KMS-11 (cell line): ENCODE measurements at regions not wholly inside any gene's neighbourhood (a gene's known extent, or its start where the extent isn't known, plus 50 kb on each side); places are given as distances from the start of the nearest gene placed in this dataset.

Experiments
- H2AFZ ChIP-seq: fragments of 200-600 bp; sonication (generic); 2 replicates; pipeline ENCODE4 v1.6.1; 2016; ENCODE audit warnings: antibody characterized with exemption, mixed run types, low read depth
- H3K27ac ChIP-seq: fragments of 200-600 bp; sonication (generic); 2 replicates; pipeline ENCODE4 v1.6.1; 2016; ENCODE audit warnings: mild to moderate bottlenecking, mixed run types
- H3K27me3 ChIP-seq: fragments of 200-600 bp; sonication (generic); 2 replicates; pipeline ENCODE4 v1.6.1; 2017; ENCODE audit warnings: mild to moderate bottlenecking, low read depth, mixed run types, moderate library complexity; ENCODE audit not compliant: insufficient read depth
- H3K36me3 ChIP-seq: fragments of 200-600 bp; sonication (generic); 2 replicates; pipeline ENCODE4 v1.6.1; 2017; ENCODE audit warnings: mild to moderate bottlenecking, mixed run types; ENCODE audit not compliant: insufficient read depth
- H3K4me1 ChIP-seq: fragments of 200-600 bp; sonication (generic); 2 replicates; pipeline ENCODE4 v1.6.1; 2016; ENCODE audit warnings: mild to moderate bottlenecking, low read depth, mixed run types; ENCODE audit not compliant: poor library complexity, severe bottlenecking
- H3K4me2 ChIP-seq: fragments of 200-600 bp; sonication (generic); 2 replicates; pipeline ENCODE4 v1.7.0; 2016; ENCODE audit warnings: mild to moderate bottlenecking, mixed run types
- H3K4me3 ChIP-seq: fragments of 200-600 bp; sonication (generic); IDR thresholded peaks from 2 replicates; pipeline ENCODE4 v1.6.1; 2017; ENCODE audit warnings: low read depth, low read length, mixed read lengths; ENCODE audit not compliant: insufficient read depth
- H3K79me2 ChIP-seq: fragments of 200-600 bp; sonication (generic); 2 replicates; pipeline ENCODE4 v1.6.1; 2016; ENCODE audit warnings: low read depth, mixed run types; ENCODE audit not compliant: insufficient read depth
- H3K9ac ChIP-seq: fragments of 200-600 bp; sonication (generic); 2 replicates; pipeline ENCODE4 v1.6.1; 2016; ENCODE audit warnings: mild to moderate bottlenecking, mixed run types
- H4K20me1 ChIP-seq: fragments of 200-600 bp; sonication (generic); 2 replicates; pipeline ENCODE4 v1.6.1; 2016; ENCODE audit warnings: mild to moderate bottlenecking, mixed run types; ENCODE audit not compliant: insufficient read depth
- TF ChIP-seq, protein P1 (sequence below): fragments of 200-600 bp; sonication (generic); conservative IDR thresholded peaks from 2 replicates; pipeline ENCODE4 v1.6.1; 2017; ENCODE audit warnings: low read depth, mild to moderate bottlenecking, antibody characterized with exemption, low read length, moderate library complexity, mixed read lengths

DNA sequence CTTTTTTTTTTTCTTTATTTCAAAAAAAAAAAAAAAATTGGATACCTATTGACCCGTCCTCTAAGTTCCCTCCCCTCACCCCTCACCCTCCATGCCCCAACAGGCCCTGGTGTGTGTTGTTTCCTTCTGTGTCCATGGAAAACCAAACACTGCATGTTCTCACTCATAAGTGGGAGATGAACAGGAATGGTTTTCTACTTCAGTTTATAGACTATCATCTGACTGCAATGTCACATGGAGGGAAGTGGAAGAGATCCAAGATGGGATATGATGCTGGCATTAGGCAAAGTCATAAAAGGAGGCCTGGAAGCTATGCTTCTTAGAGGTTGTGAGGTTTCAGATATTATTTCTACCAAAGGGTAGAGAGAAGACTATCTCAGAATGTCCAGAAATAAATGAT lies 237.5 kb downstream of the MAFB start:
- H3K4me2 ChIP-seq: no peak overlapping the region
- H3K79me2 ChIP-seq: no peaks in the 10 kb centered on the region
- no peaks in the 10 kb centered on the region for H3K27me3 ChIP-seq
- H3K27ac ChIP-seq: no peak overlapping the region
- H3K36me3 ChIP-seq: no peaks in the 10 kb centered on the region
- no peak overlapping the region for H3K4me3 ChIP-seq
- TF ChIP-seq, protein P1, sequence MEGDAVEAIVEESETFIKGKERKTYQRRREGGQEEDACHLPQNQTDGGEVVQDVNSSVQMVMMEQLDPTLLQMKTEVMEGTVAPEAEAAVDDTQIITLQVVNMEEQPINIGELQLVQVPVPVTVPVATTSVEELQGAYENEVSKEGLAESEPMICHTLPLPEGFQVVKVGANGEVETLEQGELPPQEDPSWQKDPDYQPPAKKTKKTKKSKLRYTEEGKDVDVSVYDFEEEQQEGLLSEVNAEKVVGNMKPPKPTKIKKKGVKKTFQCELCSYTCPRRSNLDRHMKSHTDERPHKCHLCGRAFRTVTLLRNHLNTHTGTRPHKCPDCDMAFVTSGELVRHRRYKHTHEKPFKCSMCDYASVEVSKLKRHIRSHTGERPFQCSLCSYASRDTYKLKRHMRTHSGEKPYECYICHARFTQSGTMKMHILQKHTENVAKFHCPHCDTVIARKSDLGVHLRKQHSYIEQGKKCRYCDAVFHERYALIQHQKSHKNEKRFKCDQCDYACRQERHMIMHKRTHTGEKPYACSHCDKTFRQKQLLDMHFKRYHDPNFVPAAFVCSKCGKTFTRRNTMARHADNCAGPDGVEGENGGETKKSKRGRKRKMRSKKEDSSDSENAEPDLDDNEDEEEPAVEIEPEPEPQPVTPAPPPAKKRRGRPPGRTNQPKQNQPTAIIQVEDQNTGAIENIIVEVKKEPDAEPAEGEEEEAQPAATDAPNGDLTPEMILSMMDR: no peak
- H4K20me1 ChIP-seq: no peaks in the 10 kb centered on the region
- H3K4me1 ChIP-seq: no peaks in the 10 kb centered on the region
- no peak overlapping the region for H3K9ac ChIP-seq
- no peak overlapping the region for H2AFZ ChIP-seq

DNA sequence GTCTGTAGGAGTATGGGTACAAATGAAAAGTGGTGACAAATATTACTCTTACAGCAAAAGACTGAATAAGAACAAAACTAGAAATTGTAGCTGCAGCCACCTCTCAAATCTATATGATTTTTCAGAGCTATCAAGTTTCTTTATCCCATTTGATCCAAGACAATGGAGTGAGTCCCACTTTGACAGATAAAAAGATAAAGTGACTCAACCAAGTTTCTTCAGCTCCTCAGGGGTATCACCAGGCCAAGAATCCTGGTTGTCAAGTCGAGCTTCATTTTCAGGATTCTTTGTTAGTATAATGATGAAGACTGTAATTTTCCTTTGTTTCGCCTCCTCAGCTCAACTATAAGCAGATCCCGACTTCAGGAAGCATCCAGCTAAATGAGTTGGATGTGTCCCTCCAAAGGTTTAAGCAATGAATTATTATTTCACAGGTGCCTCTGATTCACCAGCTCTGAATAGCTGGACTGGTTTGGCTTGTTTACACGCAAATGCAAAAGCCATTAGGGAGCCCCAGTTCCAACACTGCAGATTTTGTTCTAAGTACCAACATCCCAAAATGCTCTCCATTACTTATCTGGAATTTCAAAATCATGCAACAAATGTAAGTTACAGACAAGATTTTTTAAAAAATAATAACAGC lies 238.9 kb downstream of the MAFB start:
- Histone ChIP-seq H3K4me3 (no peak overlapping the region), H3K27ac (no peak overlapping the region), H3K9ac (no peak overlapping the region), H3K4me1 (no peaks in the 10 kb centered on the region), H2AFZ (no peak overlapping the region), H3K79me2 (no peaks in the 10 kb centered on the region), H3K4me2 (no peak overlapping the region), H4K20me1 (no peaks in the 10 kb centered on the region), H3K36me3 (no peaks in the 10 kb centered on the region), H3K27me3 (no peaks in the 10 kb centered on the region)
- TF ChIP-seq, protein P1: no peak

DNA sequence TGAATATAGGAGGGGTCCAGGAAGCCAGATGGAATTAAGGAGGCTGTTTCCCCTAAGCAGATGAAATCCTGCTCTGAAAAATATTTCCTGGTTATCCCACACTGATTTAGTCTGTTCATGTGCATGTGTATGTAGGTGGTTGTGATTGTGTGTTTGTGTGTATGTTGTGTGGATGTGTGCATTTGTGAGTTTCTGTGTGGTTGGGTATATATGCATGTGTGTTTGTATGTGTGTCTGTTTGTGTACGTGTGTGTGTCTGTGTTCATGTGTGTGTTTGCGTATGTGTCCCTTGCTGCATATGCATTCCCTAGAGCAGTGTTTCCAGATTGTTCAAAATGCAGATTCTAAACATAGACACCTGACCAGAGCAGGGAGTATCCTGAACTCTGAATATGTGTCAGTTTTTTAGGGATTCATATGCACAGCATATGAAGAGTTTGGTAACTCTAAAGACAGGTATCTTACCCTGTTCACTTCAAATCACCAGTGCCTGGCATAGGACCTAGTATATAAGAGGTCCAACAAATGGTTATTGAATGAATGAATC lies 239.8 kb downstream of the MAFB start:
- TF ChIP-seq, protein P1: no peak
- Histone ChIP-seq H4K20me1 (no peaks in the 10 kb centered on the region), H3K4me3 (no peak overlapping the region), H3K27ac (no peak overlapping the region), H3K4me1 (no peaks in the 10 kb centered on the region), H3K9ac (no peak overlapping the region), H3K36me3 (no peaks in the 10 kb centered on the region), H2AFZ (no peak overlapping the region), H3K4me2 (no peak overlapping the region), H3K79me2 (no peaks in the 10 kb centered on the region), H3K27me3 (no peaks in the 10 kb centered on the region)

DNA sequence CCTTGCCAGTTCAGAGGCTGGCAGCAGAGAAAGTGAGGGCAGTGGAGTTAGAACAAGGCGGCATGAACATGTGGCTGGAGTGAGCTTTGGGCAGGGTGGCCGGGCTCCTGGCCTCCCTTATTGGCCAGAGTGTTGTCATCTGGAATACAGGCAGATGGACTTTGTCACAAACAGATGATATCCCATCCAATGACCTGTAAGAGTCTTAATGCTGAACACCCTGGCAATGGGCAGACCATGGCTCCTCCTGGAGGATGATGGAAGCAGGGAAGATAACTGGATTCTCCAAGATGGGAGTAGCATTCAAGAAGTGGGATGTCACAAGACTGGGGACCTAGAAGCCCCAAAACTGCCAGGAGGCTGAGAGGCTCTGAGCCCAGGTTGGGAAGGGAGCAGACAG lies 242.1 kb downstream of the MAFB start:
- no peaks in the 10 kb centered on the region for H3K79me2 ChIP-seq
- no peak overlapping the region for H2AFZ ChIP-seq
- no peak overlapping the region for H3K27ac ChIP-seq
- H3K27me3 ChIP-seq: no peaks in the 10 kb centered on the region
- H3K4me1 ChIP-seq: no peaks in the 10 kb centered on the region
- H3K4me3 ChIP-seq: no peak overlapping the region
- TF ChIP-seq, protein P1: no peak
- no peaks in the 10 kb centered on the region for H4K20me1 ChIP-seq
- no peaks in the 10 kb centered on the region for H3K36me3 ChIP-seq
- no peak overlapping the region for H3K4me2 ChIP-seq
- no peak overlapping the region for H3K9ac ChIP-seq
